OCI-LY7 (cell line): ENCODE measurements at regions not wholly inside any gene's neighbourhood (a gene's known extent, or its start where the extent isn't known, plus 50 kb on each side); places are given as distances from the start of the nearest gene placed in this dataset.

ENCODE experiments used
- EZH2phosphoT487 ChIP-seq: fragments of 200-600 bp; sonication (generic); IDR thresholded peaks from 2 replicates; pipeline ENCODE4 v1.6.1; 2018; ENCODE audit warnings: low read depth, borderline replicate concordance, mild to moderate bottlenecking, mixed run types, antibody characterized with exemption, low read length, moderate library complexity, mixed read lengths
- TF ChIP-seq, protein P1 (sequence below): fragments of 200-600 bp; sonication (generic); conservative IDR thresholded peaks from 2 replicates; pipeline ENCODE4 v1.5.1; 2014; ENCODE audit warnings: mild to moderate bottlenecking, antibody characterized with exemption, low read length, moderate library complexity, mixed read lengths

DNA sequence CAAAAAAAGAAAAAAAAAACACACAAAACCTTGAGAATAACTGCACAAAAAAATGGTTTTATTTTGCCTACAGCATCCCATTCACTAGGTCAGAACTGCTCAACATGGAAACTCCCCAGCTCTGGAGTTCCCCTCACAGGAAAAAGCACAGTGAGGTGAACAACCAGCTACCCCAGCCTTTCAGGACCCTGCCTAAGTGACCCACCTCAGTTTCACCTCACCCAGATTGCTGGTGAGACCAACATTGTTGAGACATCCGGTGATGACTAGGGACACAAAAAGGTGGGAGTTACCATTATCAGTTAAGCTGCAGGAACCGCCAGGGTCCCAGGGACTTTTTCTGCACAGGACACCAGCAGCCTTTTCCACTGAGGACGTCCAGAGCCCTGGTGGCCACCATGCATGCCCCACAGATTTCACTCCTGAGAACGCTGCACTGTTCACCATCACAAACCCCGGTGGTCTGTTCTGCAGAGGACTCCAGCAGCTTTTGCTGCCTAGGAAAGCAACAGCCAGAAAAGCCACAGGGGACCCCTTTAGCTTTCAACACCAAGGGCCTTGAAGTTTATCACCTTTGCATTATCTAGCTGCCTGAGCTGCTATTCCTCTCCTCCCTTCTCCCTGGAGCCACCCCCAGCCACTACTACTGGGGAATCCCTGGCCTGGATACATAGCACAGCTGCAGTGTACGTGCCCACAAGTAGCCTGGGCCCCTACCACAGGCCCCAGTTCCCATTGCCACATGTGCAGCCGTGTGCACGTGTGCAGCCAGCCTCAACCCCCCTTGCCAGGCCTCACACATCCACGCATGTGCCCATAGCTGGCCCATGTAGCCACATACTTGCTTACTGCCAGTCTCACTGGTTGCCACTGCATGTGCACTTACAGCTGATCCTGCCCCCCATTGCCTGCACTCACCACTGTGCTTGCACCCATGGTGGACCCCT, 62.5 kb upstream of the FAR2 start:
- TF ChIP-seq, protein P1, sequence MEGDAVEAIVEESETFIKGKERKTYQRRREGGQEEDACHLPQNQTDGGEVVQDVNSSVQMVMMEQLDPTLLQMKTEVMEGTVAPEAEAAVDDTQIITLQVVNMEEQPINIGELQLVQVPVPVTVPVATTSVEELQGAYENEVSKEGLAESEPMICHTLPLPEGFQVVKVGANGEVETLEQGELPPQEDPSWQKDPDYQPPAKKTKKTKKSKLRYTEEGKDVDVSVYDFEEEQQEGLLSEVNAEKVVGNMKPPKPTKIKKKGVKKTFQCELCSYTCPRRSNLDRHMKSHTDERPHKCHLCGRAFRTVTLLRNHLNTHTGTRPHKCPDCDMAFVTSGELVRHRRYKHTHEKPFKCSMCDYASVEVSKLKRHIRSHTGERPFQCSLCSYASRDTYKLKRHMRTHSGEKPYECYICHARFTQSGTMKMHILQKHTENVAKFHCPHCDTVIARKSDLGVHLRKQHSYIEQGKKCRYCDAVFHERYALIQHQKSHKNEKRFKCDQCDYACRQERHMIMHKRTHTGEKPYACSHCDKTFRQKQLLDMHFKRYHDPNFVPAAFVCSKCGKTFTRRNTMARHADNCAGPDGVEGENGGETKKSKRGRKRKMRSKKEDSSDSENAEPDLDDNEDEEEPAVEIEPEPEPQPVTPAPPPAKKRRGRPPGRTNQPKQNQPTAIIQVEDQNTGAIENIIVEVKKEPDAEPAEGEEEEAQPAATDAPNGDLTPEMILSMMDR, result no peak
- no peak for TF ChIP-seq EZH2phosphoT487
